Endothelial cell of hepatic sinusoid (primary cell): ENCODE measurements at regions not wholly inside any gene's neighbourhood (a gene's known extent, or its start where the extent isn't known, plus 50 kb on each side); places are given as distances from the start of the nearest gene placed in this dataset.

ENCODE experiments used
- in situ Hi-C: cut with HindIII; loops from 2 replicates; pipeline ENCODE4 v1.10.0; 2017; ENCODE audit warnings: low sequenced_read_pairs

DNA sequence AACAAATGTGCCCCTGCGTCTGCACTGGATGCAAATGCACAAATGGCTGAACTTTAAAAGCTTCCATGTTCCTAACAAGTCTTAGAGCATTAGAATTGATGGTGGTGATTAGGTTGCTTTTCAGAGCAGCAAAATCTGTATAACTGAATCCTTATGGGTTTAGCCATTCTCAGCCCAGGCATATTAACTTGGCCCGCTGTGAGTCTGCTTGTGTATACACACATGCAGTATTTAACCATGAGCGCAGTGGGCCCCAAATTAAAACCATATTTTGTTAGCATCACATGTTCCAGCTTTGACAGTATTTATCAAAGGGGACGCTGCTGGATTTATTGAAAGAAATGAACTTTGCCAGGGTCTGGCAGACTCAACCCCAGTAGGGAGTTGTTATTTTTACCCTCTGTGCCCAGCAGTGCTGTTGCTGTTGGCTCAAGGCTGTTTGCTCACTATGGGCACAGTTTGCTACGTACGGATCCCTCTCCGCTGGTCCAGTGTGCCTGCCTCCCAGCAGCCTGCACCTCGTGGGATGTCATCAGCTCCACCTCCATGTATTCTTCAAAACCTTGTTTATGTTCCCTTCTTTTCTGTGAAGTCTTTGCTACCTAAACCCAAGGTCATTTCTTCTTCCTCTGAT is 144.7 kb downstream of the QRSL1 start:
- in situ Hi-C loops = no loop called here

DNA sequence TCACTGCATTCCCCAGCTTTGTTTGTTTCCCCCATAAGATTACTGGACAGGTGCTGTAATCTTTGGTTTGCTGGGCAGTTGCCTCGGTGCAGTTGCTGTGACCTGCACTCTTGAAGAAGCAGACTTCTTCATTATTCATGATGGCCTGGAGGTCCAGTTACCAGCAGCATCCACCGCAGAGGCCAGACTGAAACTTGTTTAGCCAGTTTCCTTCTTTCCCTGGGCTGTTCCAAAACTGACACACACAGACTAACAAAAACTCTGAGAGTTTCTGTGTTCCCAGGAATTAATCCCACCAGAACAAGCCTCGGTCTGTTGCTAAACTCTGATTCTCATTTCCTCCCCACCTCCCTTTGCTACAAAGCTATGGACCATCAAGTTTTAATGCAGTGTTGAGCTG is 144.1 kb downstream of the QRSL1 start:
- in situ Hi-C loops = no loop called here

DNA sequence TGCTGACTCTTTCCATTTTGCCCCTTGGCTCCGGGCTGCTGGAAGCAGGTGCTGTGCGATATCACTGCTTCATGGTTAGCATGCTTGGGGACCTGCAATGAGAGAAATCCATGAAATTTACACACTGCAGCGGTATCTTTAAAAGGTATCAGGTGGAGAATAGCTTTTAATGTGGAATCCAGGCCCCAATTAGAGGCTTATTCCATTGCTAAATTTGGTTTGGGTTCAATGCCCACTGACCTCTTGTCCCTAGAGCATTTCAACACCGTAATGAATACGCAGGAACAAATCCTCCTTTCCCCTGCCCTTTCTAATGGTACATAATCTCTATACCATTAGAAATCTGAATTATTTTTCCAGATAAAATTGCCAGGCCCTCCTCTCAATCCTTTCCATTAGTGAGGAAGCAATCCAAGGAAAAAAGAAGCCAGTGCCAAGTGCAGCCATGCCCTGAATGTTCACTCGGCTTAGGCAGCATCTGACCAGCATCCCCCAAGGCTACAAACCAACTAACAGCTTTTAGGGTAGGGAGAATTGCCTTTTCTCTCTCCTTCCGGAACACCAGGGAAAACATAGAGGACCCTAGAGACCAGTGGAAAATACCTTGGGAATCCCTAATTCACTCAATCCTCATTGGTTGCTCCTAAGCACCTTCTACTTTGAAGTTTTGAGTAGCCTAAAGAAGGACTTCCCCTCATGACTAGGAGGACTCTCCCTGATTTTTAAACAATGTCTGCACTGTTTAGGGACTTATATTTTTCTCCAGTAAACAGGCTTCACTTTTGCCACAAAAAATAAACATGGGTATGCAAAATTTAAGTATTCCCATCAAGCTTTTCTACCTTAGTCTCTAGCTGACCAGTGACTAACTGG is 143.1 kb downstream of the QRSL1 start:
- in situ Hi-C loops = no loop called here

DNA sequence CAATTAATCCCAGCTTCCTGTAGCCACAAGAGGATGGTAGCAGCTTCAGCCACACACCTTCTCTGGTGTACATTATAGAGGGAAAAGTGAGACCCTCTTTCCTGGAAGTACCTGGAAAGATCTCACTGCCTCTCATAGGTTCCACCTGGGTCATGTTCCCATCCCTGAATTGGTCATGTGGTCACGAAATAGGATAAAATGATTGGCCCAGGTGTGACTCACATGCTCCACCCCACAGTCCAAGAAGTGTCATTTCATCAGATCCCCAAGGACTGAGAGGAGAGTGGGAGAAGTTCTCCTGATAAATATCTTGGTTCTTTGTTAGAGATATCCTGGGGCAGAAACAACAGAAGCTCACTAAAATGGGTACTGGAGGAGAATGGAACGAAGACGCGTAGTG is 142.4 kb downstream of the QRSL1 start:
- in situ Hi-C loops = no loop called here

DNA sequence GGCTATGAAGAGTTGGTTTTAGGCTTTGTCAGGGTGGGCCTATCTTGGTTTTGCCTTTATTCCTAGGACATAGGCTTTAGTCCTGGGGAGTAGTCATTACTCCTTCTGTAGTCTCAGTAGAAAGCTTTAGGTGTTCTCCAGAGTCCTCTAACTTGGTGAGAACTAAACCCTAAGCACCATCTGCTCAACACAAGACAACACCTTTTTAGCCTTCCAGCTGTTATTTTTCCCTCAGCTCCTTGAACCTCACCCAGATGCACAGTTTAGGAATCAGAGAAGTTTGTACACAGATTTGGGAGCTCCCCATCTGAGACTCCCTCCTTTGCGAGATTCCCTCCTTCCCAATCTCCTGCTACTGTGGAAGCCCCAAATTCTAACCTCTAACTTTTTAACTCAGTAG is 141.3 kb downstream of the QRSL1 start:
- in situ Hi-C loops = no loop called here

DNA sequence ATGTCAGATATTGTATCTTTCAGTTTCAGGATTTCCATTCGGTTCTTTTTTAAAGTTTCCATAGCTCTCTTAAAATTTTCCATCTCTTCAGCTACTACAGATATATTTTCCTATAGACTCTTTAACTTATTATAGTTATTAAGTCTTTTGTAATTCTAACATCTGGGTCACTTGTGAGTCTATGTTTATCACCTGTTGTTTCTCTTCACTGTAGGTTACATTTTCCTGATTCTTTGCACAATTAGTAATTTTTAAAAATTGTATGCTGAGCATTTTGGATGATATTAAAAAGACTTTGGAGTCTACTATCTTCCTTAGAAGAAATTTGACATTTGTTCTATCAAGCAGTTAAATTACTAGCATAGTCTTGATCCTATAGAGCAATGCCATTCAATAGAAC is 140.7 kb downstream of the QRSL1 start:
- in situ Hi-C loops = no loop called here

DNA sequence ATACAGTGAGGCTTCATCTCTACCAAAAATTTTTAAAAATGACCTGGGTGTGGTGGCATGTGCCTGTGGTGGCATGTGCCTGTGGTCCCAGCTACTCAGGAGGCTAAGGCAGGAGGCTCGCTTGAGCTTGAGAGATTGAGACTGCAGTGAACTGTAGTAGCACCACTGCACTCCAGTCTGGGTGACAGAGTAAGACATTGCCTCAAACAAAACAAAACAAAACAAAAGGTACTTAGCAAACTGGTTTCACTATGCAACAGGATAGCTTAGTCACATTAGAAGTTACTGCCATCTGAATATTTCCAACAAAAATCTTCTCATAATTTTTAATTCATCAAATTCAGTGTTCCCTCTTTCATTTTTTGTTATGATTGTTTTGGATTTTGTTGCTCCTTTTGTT is 137.9 kb downstream of the QRSL1 start:
- in situ Hi-C loops = no loop called here

DNA sequence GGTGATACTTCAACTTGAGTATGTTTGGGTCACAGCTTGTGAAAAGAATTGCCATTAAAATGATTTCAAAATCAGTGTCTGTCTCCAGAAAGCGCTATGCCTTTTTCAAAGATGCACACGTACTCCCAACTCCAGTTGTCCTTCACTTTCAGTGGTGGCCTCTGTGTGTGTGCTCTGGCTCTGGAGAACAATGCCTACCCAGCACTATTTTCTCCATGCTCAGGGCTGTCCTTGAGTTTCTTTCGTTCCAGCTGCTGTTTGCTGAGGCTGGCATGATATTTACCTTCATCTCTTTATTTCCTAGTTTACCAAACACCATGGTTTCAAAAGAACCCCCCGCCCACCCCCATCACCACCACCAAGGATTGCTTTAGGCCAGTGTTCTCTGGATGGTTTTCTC is 136.8 kb downstream of the QRSL1 start:
- in situ Hi-C loops = no loop called here

DNA sequence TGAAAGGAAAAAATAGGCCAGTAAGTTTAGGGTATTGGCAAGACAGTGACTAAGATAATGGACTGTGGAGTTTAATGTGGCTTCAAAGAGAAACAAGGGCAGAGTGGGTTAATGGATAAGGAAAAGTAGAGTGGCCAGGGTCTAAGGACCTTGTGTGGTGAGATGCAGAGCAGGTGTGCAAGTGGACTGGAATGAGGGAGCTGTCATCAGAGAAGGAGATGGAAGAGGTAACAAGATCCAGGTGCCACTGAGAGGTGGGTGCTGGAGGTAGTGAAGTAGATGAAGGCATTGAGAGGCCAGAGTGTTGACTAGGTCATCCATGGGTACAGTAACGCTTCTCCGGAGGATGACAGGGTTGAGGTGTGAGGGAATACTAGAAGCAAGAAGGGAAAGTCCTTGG is 136.1 kb downstream of the QRSL1 start:
- in situ Hi-C loops = no loop called here

DNA sequence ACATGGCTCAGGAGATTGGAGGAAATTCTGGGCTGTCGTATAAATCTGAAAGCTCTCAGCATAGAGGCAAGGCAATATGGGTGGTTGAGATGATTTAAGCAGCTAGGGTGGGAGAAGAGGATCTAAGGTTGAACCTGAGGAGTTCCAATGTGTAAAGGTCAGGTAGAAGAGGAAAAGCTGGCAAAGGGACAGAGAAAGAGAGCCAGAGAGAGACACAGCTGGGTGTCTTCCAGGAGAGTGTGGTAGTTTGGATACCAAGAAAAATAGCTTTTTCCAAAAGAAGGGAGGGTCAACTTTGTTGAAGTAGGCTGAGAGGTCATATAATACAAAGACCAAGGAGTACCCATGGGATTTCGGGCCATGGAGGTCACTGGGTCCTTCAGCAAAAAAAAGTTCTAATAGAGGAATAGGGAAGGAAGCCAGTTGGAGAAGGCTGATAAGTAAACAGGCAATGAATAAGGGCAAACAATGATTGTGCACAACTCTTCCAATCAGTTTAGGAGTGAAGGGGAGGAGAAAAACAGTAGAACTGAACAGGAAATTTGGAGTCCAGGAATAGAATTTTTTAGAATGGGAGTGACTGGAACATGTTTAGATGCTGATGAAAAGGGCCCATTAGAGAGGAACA is 135.1 kb downstream of the QRSL1 start:
- in situ Hi-C loops = no loop called here

DNA sequence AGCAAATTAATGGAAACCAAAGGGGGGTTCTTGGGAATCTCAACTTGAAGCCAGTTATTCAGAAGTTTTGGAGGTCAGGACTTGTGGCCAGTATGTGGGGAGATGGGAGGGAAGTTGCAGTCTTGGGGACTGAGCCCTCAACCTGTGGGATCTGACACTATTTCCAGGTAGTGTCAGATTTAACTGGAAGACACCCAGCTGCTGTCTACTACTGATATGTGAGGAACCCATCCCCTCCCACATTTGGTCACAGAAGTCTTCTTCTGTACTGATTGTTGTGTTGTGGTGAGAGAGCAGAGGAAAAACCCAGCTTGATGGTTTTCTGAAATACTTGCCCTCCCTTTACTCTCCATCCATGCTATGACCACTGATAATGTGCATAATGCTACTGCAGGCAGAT is 134.0 kb downstream of the QRSL1 start:
- in situ Hi-C loops = no loop called here

DNA sequence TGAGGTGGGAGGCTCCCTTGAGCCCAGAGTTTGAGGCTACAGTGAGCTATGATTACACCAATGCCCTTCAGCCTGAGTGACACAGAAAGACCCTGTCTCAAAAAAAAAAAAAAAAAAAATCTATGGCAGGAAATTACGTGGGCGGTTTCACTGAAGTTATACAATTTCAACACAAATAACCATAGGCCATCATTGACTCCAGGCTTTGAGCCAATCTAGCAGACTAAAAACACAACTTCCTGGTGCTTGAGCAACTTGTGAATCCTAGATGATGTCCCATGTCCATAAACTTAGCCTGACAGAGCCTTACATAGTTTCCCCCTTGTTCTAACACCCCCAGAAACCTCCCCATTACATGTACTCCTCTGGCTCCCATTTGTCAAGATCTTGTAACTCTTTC is 131.8 kb downstream of the QRSL1 start:
- in situ Hi-C loops = no loop called here

DNA sequence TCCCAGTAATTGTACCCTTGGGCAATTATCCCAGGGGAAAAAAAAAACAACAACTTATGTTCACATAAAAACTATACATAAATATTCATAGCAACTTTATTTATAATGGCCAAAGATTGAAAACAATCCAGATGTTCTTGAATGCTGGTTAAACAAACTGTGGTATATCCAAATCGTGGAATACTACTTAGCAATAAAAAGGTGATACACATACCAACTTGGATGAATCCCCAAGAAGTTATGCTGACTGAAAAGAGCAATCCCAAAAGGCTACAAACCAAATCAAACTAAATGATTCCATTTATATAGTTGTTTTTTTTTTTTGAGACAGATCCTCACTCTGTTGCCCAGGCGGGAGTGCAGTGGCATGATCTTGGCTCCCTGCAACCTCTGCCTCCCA is 129.7 kb downstream of the QRSL1 start:
- in situ Hi-C loops = no loop called here

DNA sequence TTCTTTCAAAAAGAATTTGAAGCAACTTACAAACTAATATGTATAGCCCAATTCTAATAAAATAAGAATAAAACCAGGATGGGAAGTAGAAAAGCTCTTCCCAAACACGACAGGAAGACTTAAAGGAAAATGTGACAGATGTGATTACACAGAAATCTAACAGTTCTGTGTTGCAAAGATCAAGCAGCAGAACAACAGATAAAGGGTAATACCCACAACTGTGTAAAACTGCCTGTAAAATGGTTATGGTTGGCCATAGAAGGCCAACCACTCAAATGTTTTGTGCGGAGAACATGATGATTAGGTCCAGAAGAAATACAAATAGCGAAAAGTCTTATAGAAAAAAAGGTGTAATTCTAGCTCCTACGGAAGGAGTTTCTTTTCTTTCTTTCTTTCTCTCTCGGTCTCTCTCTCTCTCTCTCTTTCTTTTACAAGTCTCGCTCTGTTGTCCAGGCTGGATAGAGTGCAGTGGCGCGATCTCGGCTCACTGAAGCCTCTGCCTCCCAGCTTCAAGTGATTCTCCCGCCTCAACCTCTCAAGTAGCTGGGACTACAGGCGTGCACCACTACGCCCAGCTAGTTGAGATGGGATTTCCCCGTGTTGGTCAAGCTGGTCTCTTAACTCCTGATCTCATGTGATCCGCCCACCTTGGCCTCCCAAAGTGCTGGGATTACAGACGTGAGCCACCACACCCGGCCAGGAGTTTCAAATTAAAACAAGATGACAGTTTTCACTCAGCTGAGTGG is 128.5 kb downstream of the QRSL1 start:
- in situ Hi-C loops = no loop called here

DNA sequence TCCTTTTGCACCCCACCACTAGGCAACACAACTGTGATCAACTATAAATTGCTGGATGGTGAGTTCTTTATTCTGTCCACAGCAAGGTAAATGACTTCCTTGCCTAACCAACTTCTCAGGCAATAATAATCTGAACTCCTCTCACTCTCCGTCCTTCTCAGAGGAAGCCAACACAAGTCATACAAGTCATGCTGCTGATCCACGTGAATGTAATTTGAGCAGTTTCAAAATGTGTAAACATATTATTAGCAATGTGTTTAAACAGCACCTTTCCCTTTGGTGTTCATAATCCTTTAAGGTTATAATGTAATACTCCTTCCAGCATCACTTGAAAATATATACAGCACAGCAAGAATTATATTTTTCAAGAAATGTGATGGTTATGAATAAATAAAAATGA is 127.9 kb downstream of the QRSL1 start:
- in situ Hi-C loops = no loop called here

DNA sequence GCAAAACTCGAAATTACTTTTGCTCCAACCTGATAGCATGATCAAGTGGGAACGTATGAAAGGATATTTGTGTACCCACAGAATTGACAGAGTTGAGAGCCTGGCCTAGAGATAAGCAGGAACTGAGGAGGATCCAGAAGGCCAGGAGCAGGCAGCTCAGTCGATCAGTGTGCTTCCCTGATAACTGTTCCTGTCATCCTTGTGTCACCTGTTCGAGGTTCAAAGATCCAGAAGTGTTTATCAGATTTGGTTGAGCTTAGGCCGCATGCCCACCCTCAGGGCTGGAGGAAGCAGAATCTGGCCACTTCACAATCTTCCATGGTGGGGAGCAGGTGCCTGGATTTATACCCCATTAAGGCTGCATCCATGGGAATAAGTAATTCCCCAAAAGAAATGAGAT is 124.8 kb downstream of the QRSL1 start:
- in situ Hi-C loops = no loop called here

DNA sequence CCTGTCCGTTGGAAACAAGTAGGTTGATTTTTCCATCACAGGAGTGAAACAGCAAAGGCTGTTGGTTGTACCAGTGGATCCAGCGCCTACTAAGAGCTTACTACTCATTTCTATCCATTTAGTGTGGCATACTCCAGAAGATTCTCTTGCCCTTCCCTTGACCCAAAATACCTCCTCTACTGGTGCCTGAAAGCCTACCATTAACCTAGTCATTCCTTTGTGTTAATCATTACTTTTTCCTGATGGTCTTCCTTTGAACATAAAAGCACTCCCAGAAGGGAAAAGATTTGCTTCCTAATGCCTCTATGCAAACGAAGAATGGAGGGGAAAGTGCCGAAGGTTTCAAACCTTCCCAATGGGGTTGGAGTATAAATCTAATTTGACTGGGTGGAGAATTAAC is 123.3 kb downstream of the QRSL1 start:
- in situ Hi-C loops = no loop called here

DNA sequence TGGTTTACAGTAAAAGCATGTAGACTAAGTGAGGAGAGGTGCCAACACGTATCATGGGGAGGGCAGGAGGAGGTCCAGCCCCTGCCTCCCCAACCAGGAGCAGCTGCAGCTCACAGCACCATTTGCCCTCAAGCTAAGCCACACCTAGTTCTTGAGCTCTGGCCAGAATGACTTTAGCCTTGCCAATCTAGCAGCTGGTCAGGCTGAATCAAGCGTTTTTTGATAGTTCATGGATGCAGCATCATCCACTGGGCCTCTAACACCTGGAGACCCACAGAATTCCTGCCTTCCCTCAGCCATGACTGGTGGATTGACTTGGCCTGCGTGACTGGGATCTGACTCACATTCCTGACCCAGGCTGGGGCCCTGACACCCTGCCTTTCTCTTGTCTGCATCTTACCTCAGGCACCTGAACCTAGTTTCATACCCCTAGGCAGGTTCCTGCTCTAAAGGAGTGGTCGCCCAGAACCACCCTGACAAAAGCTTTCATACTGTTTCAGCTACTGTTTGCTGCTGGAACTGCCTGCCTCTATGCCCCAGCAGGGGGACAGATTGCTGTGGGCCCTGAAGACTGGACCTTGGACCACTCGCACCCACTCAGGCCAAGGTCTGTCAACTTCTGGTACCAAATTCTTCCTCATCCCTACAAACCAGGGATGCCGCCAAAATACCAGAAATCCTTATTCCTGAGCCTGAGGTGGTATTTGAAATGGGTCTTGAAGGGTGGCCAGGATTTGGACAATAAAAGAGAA is 122.3 kb downstream of the QRSL1 start:
- in situ Hi-C loops = no loop called here

DNA sequence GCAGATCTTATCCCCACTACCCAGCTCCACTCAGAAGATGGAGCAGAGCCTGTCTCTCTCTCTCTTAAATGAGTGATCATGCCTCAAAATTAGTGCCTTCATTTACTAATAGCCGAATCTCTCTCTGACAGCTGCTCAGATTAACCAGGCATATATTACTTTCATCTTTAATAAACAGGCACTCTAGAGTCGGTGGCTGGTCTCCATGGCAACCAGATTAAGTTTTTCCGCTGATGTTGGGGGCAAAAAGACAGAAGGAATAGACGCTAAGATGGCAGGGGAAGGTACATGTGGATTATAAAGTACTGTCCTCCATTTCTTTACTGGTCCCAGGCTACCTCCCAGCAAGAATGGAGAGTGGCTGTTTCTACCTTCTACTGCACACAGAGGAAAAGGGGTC is 121.6 kb downstream of the QRSL1 start:
- in situ Hi-C loops = no loop called here

DNA sequence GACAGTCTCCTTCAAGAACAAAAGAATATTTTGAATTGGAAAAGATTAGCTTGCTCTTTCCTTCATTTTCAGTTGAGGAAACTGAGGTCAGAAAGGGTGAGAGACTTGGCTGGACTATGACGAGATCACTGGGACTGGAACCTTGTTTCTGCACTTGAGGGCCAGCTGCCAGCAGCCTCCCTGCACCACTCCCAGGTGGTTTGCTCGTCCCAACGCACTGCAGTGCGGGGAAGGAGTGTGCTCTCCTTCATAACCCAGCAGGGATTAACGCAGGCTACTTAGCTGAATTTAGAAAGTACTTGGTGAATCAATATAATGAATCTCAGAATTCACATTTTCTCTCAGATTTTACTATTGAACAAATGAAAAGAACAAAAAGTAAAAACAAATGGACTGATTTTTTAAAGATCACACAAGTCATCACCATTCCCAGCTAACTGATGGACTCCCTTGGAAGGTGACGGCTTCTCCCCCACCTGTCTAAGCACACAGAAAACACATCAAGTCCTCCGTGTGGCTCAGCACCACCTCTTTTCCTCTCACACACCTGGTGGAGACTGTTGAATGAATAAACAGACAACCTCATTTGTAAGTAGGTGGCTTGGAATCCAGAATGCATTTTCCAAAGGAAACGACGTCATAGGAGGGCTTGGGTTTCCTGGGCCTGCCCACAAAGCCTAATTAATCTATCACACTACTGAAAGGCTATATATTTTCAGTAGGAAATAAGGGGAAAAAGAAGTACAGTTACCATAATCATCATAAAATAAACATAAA is 121.0 kb downstream of the QRSL1 start:
- in situ Hi-C loops = no loop called here
